HG02870 (cell line): ENCODE measurements at regions not wholly inside any gene's neighbourhood (a gene's known extent, or its start where the extent isn't known, plus 50 kb on each side); places are given as distances from the start of the nearest gene placed in this dataset.

Source experiments
- ATAC-seq: cut with Tn5 transposase; IDR thresholded peaks from one replicate; pipeline ENCODE4 v1.9.1; 2021; ENCODE audit warnings: mild to moderate bottlenecking, moderate library complexity; ENCODE audit not compliant: unreplicated experiment

GRCh38 chr15:94535298-94536048 lies 304.1 kb downstream of the MCTP2 start:
- no peak for ATAC-seq

GRCh38 chr15:94536549-94536948 lies 305.2 kb downstream of the MCTP2 start:
- no peak for ATAC-seq

GRCh38 chr15:94538280-94538679 lies 306.9 kb downstream of the MCTP2 start:
- ATAC-seq: no peak

- no peak for ATAC-seq
These were observed 311.0 kb downstream of the MCTP2 start for GRCh38 chr15:94542391-94542790.

- no peak for ATAC-seq
These were observed 315.4 kb downstream of the MCTP2 start for GRCh38 chr15:94546808-94547207.

GRCh38 chr15:94547711-94548110 lies 316.4 kb downstream of the MCTP2 start:
- ATAC-seq: no peak

GRCh38 chr15:94555841-94556519 lies 324.6 kb downstream of the MCTP2 start:
- no peak for ATAC-seq

GRCh38 chr15:94561036-94561689 lies 329.8 kb downstream of the MCTP2 start:
- ATAC-seq: no peak

- no peak for ATAC-seq
These were observed 332.1 kb downstream of the MCTP2 start for GRCh38 chr15:94563456-94563855.

GRCh38 chr15:94576889-94577533 lies 345.6 kb downstream of the MCTP2 start:
- ATAC-seq: peak; percentile 83

GRCh38 chr15:94579286-94579685 lies 347.9 kb downstream of the MCTP2 start:
- ATAC-seq: no peak

GRCh38 chr15:94580211-94580885 lies 349.0 kb downstream of the MCTP2 start:
- no peak for ATAC-seq

GRCh38 chr15:94582368-94582767 lies 351.0 kb downstream of the MCTP2 start:
- ATAC-seq: peak; percentile 46

GRCh38 chr15:94584833-94585244 lies 353.5 kb downstream of the MCTP2 start:
- peak; percentile 74 for ATAC-seq

- ATAC-seq: peak; percentile 65
These were observed 354.7 kb downstream of the MCTP2 start for GRCh38 chr15:94586099-94586498.

GRCh38 chr15:94587113-94587512 lies 355.8 kb downstream of the MCTP2 start:
- no peak for ATAC-seq

- ATAC-seq: no peak
These were observed 357.6 kb downstream of the MCTP2 start for GRCh38 chr15:94588993-94589392.

GRCh38 chr15:94592495-94592894 lies 361.1 kb downstream of the MCTP2 start:
- no peak for ATAC-seq

- no peak for ATAC-seq
These were observed 365.3 kb downstream of the MCTP2 start for GRCh38 chr15:94596707-94597106.

GRCh38 chr15:94600505-94600904 lies 369.1 kb downstream of the MCTP2 start:
- no peak for ATAC-seq
